Prostate gland (tissue), 2 donors: ENCODE measurements at regions not wholly inside any gene's neighbourhood (a gene's known extent, or its start where the extent isn't known, plus 50 kb on each side); places are given as distances from the start of the nearest gene placed in this dataset.
"Not testable (repeated sequence)": the region's sequence is repeated elsewhere in the genome, so short reads cannot be mapped to it uniquely, and the experiment has no call there.

Source experiments
- POLR2AphosphoS5 ChIP-seq: sonication (generic); formaldehyde crosslinking; IDR thresholded peaks from one replicate; pipeline ENCODE4 v1.6.1; 2017; ENCODE audit warnings: antibody characterized with exemption
- TF ChIP-seq, protein P1 (sequence below), 4 experiments: fragments of 200-600 bp in 2 of 4; fragments of 450-650 bp in 2 of 4; sonication (generic) in 2 of 4; IDR thresholded peaks; 1 replicate in 3 of 4; 2 replicates in 1 of 4; pipeline ENCODE4 v1.5.1; 2016 to 2019; ENCODE audit warnings: antibody characterized with exemption in 4 of 4, mild to moderate bottlenecking in 2 of 4, moderate library complexity in 2 of 4

DNA sequence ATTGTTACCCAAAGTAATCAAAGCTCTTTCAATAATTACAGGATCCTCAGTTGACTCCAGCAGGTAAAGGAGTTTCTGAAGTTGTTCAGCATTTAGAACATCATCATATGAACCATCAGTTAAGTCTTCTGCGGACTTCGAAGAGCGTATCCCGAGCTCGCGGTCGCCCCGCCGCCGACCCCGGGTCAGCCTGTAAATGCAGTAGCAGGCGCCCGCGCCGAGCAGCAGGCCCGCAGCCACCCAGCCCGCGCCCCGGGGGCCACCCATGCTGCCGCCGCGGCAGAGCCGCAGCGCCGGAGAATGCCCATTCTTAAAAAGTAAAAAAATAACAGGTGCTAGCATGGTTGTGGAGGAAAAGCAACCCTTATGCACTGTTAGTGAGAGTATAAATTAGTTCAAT lies 444.5 kb downstream of the NSUN3 start:
- TF ChIP-seq, protein P1, sequence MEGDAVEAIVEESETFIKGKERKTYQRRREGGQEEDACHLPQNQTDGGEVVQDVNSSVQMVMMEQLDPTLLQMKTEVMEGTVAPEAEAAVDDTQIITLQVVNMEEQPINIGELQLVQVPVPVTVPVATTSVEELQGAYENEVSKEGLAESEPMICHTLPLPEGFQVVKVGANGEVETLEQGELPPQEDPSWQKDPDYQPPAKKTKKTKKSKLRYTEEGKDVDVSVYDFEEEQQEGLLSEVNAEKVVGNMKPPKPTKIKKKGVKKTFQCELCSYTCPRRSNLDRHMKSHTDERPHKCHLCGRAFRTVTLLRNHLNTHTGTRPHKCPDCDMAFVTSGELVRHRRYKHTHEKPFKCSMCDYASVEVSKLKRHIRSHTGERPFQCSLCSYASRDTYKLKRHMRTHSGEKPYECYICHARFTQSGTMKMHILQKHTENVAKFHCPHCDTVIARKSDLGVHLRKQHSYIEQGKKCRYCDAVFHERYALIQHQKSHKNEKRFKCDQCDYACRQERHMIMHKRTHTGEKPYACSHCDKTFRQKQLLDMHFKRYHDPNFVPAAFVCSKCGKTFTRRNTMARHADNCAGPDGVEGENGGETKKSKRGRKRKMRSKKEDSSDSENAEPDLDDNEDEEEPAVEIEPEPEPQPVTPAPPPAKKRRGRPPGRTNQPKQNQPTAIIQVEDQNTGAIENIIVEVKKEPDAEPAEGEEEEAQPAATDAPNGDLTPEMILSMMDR (IDR thresholded peaks at IDR 0.05), result not testable (repeated sequence)
- not testable (repeated sequence) for TF ChIP-seq POLR2AphosphoS5
